Liver (tissue), 7 donors: ENCODE measurements at regions not wholly inside any gene's neighbourhood (a gene's known extent, or its start where the extent isn't known, plus 50 kb on each side); places are given as distances from the start of the nearest gene placed in this dataset.

Source experiments
- DNase-seq: peaks from one replicate; pipeline ENCODE4 v3.0.0-alpha.2; 2017; ENCODE audit warnings: low spot score
- H3K27ac ChIP-seq, 2 donors: one replicate each; pipeline ENCODE4 v1.7.0; 2013; ENCODE audit warnings: inconsistent platforms in 2 of 2, low read length in 2 of 2, control low read depth in 1 of 2, low read depth in 1 of 2, mild to moderate bottlenecking in 1 of 2
- H3K27me3 ChIP-seq, 4 donors: one replicate each; pipeline versions ENCODE4 v1.6.1 to v1.7.0; 2013; ENCODE audit warnings: low read length in 3 of 4, inconsistent platforms in 1 of 4, mild to moderate bottlenecking in 1 of 4, moderate library complexity in 1 of 4; ENCODE audit not compliant: control insufficient read depth in 4 of 4, insufficient read depth in 4 of 4
- H3K36me3 ChIP-seq, 4 donors: one replicate each; pipeline versions ENCODE4 v1.6.1 to v1.7.0; 2013; ENCODE audit warnings: low read length in 3 of 4, mild to moderate bottlenecking in 3 of 4, low read depth in 1 of 4, moderate library complexity in 1 of 4; ENCODE audit not compliant: control insufficient read depth in 4 of 4, insufficient read depth in 3 of 4
- H3K4me1 ChIP-seq, 4 donors: one replicate each; pipeline versions ENCODE4 v1.6.1 to v1.7.0; 2013; ENCODE audit warnings: low read length in 3 of 4, mild to moderate bottlenecking in 3 of 4, moderate library complexity in 1 of 4; ENCODE audit not compliant: control insufficient read depth in 4 of 4, insufficient read depth in 4 of 4
- H3K4me3 ChIP-seq, 3 donors: one replicate each; pipeline versions ENCODE4 v1.6.1 to v1.7.0; 2013; ENCODE audit warnings: low read length in 3 of 3, control low read depth in 1 of 3, low read depth in 1 of 3, mild to moderate bottlenecking in 1 of 3
- H3K9ac ChIP-seq, 2 donors: one replicate each; pipeline ENCODE4 v1.7.0; 2013; ENCODE audit warnings: low read length in 2 of 2, mild to moderate bottlenecking in 2 of 2, moderate library complexity in 2 of 2, control low read depth in 1 of 2, low read depth in 1 of 2
- H3K9me3 ChIP-seq, 4 donors: one replicate each; pipeline versions ENCODE4 v1.6.1 to v1.7.0; 2013; ENCODE audit warnings: low read length in 3 of 4; ENCODE audit not compliant: control insufficient read depth in 4 of 4
- ATF3 ChIP-seq: IDR thresholded peaks from 2 replicates; pipeline ENCODE4 v1.6.1; 2016; ENCODE audit warnings: antibody characterized with exemption
- EGR1 ChIP-seq, 2 donors: IDR thresholded peaks; 2 replicates each; pipeline ENCODE4 v1.6.1; 2016 to 2018; ENCODE audit warnings: antibody characterized with exemption in 2 of 2, low read depth in 2 of 2
- FOXA1 ChIP-seq: IDR thresholded peaks from 2 replicates; pipeline ENCODE4 v1.6.1; 2016; ENCODE audit warnings: antibody characterized with exemption
- FOXA2 ChIP-seq: IDR thresholded peaks from 2 replicates; pipeline ENCODE4 v1.6.1; 2016; ENCODE audit warnings: antibody characterized with exemption
- GABPA ChIP-seq, 2 donors: IDR thresholded peaks in 1 of 2; conservative IDR thresholded peaks in 1 of 2; 2 replicates each; pipeline ENCODE4 v1.6.1; 2016; ENCODE audit warnings: antibody characterized with exemption in 2 of 2, mild to moderate bottlenecking in 1 of 2, moderate library complexity in 1 of 2
- HNF4A ChIP-seq, 2 donors: conservative IDR thresholded peaks; 2 replicates each; pipeline ENCODE4 v1.6.1; 2016; ENCODE audit warnings: antibody characterized with exemption in 2 of 2, mild to moderate bottlenecking in 2 of 2
- HNF4G ChIP-seq: IDR thresholded peaks from 2 replicates; pipeline ENCODE4 v1.6.1; 2016; ENCODE audit warnings: antibody characterized with exemption
- JUND ChIP-seq, 2 donors: IDR thresholded peaks; 2 replicates each; pipeline ENCODE4 v1.6.1; 2016; ENCODE audit warnings: antibody characterized with exemption in 2 of 2
- NR2F2 ChIP-seq: IDR thresholded peaks from 2 replicates; pipeline ENCODE4 v1.6.1; 2016; ENCODE audit warnings: antibody characterized with exemption
- RAD21 ChIP-seq, 2 donors: IDR thresholded peaks; 2 replicates each; pipeline ENCODE4 v1.6.1; 2016; ENCODE audit warnings: antibody characterized with exemption in 2 of 2, mild to moderate bottlenecking in 2 of 2
- RXRA ChIP-seq, 2 donors: IDR thresholded peaks; 2 replicates each; pipeline ENCODE4 v1.6.1; 2017 to 2018; ENCODE audit warnings: antibody characterized with exemption in 2 of 2, mild to moderate bottlenecking in 1 of 2
- SP1 ChIP-seq: IDR thresholded peaks from 2 replicates; pipeline ENCODE4 v1.6.1; 2018; ENCODE audit warnings: antibody characterized with exemption, mild to moderate bottlenecking
- TAF1 ChIP-seq: conservative IDR thresholded peaks from 2 replicates; pipeline ENCODE4 v1.6.1; 2016; ENCODE audit warnings: antibody characterized with exemption, mild to moderate bottlenecking
- YY1 ChIP-seq: IDR thresholded peaks from 2 replicates; pipeline ENCODE4 v1.6.1; 2016; ENCODE audit warnings: antibody characterized with exemption, mild to moderate bottlenecking
- ZBTB33 ChIP-seq: IDR thresholded peaks from 2 replicates; pipeline ENCODE4 v1.6.1; 2016; ENCODE audit warnings: antibody characterized with exemption
- WGBS: extraction: QIAGEN DNeasy Blood & Tissue Kit; methylation state at CpG from one replicate; pipeline ENCODE4 v1.1.7; 2013; 5-methylcytosine and 5-hydroxymethylcytosine counted together
- TF ChIP-seq, protein P1 (sequence below): IDR thresholded peaks from 2 replicates; pipeline ENCODE4 v1.6.1; 2016; ENCODE audit warnings: antibody characterized with exemption, mild to moderate bottlenecking
- TF ChIP-seq, protein P2 (sequence below): IDR thresholded peaks from 2 replicates; pipeline ENCODE4 v1.6.1; 2016; ENCODE audit warnings: antibody characterized with exemption
- donor health status: healthy.
- donor health status: healthy.
- donor health status: healthy.
- donor health status: healthy.

- Histone ChIP-seq H3K9me3 (no peaks in the 10 kb centered on the region), H3K4me1 (no peaks in the 10 kb centered on the region), H3K4me3 (no peak overlapping the region), H3K27ac (no peak overlapping the region), H3K27me3 (no peaks in the 10 kb centered on the region), H3K9ac (no peak overlapping the region), H3K36me3 (no peaks in the 10 kb centered on the region)
- TF ChIP-seq RXRA (IDR thresholded peaks at IDR 0.05) (no peak), GABPA (IDR thresholded peaks at IDR 0.05 in 1 of 2, conservative IDR thresholded peaks at IDR 0.05 in 1 of 2) (no peak), YY1 (no peak), HNF4G (no peak), ZBTB33 (no peak), FOXA2 (no peak), RAD21 (IDR thresholded peaks at IDR 0.05) (no peak), SP1 (no peak), EGR1 (IDR thresholded peaks at IDR 0.05; ENCODE audit: low read depth in 2 of 2) (no peak), ATF3 (no peak), JUND (IDR thresholded peaks at IDR 0.05) (no peak), HNF4A (conservative IDR thresholded peaks at IDR 0.05) (no peak), NR2F2 (no peak), FOXA1 (no peak), TAF1 (no peak)
- TF ChIP-seq, protein P1, sequence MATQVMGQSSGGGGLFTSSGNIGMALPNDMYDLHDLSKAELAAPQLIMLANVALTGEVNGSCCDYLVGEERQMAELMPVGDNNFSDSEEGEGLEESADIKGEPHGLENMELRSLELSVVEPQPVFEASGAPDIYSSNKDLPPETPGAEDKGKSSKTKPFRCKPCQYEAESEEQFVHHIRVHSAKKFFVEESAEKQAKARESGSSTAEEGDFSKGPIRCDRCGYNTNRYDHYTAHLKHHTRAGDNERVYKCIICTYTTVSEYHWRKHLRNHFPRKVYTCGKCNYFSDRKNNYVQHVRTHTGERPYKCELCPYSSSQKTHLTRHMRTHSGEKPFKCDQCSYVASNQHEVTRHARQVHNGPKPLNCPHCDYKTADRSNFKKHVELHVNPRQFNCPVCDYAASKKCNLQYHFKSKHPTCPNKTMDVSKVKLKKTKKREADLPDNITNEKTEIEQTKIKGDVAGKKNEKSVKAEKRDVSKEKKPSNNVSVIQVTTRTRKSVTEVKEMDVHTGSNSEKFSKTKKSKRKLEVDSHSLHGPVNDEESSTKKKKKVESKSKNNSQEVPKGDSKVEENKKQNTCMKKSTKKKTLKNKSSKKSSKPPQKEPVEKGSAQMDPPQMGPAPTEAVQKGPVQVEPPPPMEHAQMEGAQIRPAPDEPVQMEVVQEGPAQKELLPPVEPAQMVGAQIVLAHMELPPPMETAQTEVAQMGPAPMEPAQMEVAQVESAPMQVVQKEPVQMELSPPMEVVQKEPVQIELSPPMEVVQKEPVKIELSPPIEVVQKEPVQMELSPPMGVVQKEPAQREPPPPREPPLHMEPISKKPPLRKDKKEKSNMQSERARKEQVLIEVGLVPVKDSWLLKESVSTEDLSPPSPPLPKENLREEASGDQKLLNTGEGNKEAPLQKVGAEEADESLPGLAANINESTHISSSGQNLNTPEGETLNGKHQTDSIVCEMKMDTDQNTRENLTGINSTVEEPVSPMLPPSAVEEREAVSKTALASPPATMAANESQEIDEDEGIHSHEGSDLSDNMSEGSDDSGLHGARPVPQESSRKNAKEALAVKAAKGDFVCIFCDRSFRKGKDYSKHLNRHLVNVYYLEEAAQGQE = no peak
- TF ChIP-seq, protein P2, sequence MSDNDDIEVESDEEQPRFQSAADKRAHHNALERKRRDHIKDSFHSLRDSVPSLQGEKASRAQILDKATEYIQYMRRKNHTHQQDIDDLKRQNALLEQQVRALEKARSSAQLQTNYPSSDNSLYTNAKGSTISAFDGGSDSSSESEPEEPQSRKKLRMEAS = no peak
- WGBS = 82% methylated on average over 5 of the region's 5 CpGs
- no peak for DNase-seq
Observed at GRCh38 chr6:8225113-8225512, 122.8 kb upstream of the EEF1E1 start.

DNA sequence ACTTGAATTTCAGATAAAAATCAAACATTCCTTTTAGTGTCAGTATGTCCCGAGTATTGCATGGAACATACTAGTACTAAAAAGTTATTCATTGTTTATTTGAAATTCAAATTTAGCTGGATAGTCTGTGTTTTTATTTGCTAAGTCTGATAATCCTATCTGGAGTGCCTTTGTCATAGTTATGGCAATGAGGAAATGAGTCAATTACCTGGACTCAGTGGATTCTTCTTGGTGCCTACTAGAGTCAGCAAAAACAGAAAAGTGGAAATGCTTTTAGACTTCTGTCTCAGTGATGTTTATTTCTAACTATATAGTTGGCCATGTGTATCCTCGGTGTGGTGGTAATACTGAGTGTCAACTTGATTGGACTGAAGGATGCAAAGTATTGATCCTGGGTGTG, 121.3 kb upstream of the EEF1E1 start:
- WGBS = 79% methylated on average over 2 of the region's 2 CpGs
- Histone ChIP-seq H3K4me3 (no peak overlapping the region), H3K36me3 (no peaks in the 10 kb centered on the region), H3K27me3 (no peaks in the 10 kb centered on the region), H3K4me1 (no peaks in the 10 kb centered on the region), H3K9ac (no peak overlapping the region), H3K9me3 (no peaks in the 10 kb centered on the region), H3K27ac (no peak overlapping the region)
- no peak for DNase-seq
- TF ChIP-seq NR2F2 = no peak
- no peak for TF ChIP-seq HNF4G
- TF ChIP-seq JUND (IDR thresholded peaks at IDR 0.05) = no peak
- TF ChIP-seq TAF1 = no peak
- TF ChIP-seq, protein P2 = no peak
